ENCODE measurements at regions not wholly inside any gene's neighbourhood (a gene's known extent, or its start where the extent isn't known, plus 50 kb on each side); places are given as distances from the start of the nearest gene placed in this dataset.
A peak's percentile ranks its signal among the peaks of the same experiment; 100 is the strongest.

GRCh38 chr4:12933760-12934221 is 550.3 kb downstream of the RAB28 start (continued):
- TF ChIP-seq SYNCRIP (IDR thresholded peaks at IDR 0.05; ENCODE audit: insufficient read depth, low read depth, low read length) (no peak), TOE1 (CRISPR knock-in tag; IDR thresholded peaks at IDR 0.05) (no peak), TGIF2 (CRISPR knock-in tag; IDR thresholded peaks at IDR 0.05) (no peak), GATAD1 (CRISPR knock-in tag; IDR thresholded peaks at IDR 0.05) (0 out of 2 replicates have a peak, but pooled peaks have one; percentile 11), GTF2F1 (IDR thresholded peaks at IDR 0.05; ENCODE audit: low read length) (no peak), ETV5 (CRISPR knock-in tag; IDR thresholded peaks at IDR 0.05; ENCODE audit: borderline replicate concordance) (peak; percentile 35; the same call in 1 of the 2 replicates), EZH2 (conservative IDR thresholded peaks at IDR 0.05; ENCODE audit: low read depth, low read length) (no peak), ZNF124 (CRISPR knock-in tag; IDR thresholded peaks at IDR 0.05) (peak; percentile 69; the same call in 1 of the 2 replicates), SSRP1 (CRISPR knock-in tag; IDR thresholded peaks at IDR 0.05) (no peak), ZNF143 (CRISPR knock-in tag; IDR thresholded peaks at IDR 0.05) (no peak), ZNF570 (CRISPR knock-in tag; IDR thresholded peaks at IDR 0.05; ENCODE audit: borderline replicate concordance) (no peak), MAFK (conservative IDR thresholded peaks at IDR 0.05 in 1 of 2, IDR thresholded peaks at IDR 0.05 in 1 of 2; ENCODE audit: low read length in 2 of 2) (peak in 1 of 2 experiments; percentile 13; a peak in 1 of 4 replicates), ZNF660 (CRISPR knock-in tag; IDR thresholded peaks at IDR 0.05; ENCODE audit: borderline replicate concordance, low read depth) (no peak), ATF4 (CRISPR knock-in tag; IDR thresholded peaks at IDR 0.05) (peak in 1 of 2 experiments; percentile 52; a peak in 1 of 4 replicates), YEATS4 (CRISPR knock-in tag; IDR thresholded peaks at IDR 0.05; ENCODE audit: borderline replicate concordance) (peak; percentile 55; the same call in 1 of the 2 replicates), DMAP1 (CRISPR knock-in tag; IDR thresholded peaks at IDR 0.05) (no peak), ZNF564 (CRISPR knock-in tag; IDR thresholded peaks at IDR 0.05) (no peak; the same call in 1 of the 2 replicates), ZNF629 (CRISPR knock-in tag; conservative IDR thresholded peaks at IDR 0.05) (peak; percentile 44; the same call in 1 of the 2 replicates), HIVEP1 (CRISPR knock-in tag; IDR thresholded peaks at IDR 0.05) (no peak), ZMYM3 (CRISPR knock-in tag; IDR thresholded peaks at IDR 0.05) (peak; percentile 32; the same call in 1 of the 2 replicates), ZNF484 (CRISPR knock-in tag; IDR thresholded peaks at IDR 0.05; ENCODE audit: borderline replicate concordance, low read depth) (no peak), ZFY (CRISPR knock-in tag; IDR thresholded peaks at IDR 0.05) (0 out of 2 replicates have a peak, but pooled peaks have one; percentile 18), HOXA7 (CRISPR knock-in tag; IDR thresholded peaks at IDR 0.05) (no peak), ZSCAN25 (CRISPR knock-in tag; IDR thresholded peaks at IDR 0.05) (no peak), KLF6 (CRISPR knock-in tag; IDR thresholded peaks at IDR 0.05) (no peak), TRIM24 (CRISPR knock-in tag; IDR thresholded peaks at IDR 0.05) (no peak), HMG20B (CRISPR knock-in tag; conservative IDR thresholded peaks at IDR 0.05) (0 out of 2 replicates have a peak, but pooled peaks have one; percentile 58)
- TF ChIP-seq, protein P1, sequence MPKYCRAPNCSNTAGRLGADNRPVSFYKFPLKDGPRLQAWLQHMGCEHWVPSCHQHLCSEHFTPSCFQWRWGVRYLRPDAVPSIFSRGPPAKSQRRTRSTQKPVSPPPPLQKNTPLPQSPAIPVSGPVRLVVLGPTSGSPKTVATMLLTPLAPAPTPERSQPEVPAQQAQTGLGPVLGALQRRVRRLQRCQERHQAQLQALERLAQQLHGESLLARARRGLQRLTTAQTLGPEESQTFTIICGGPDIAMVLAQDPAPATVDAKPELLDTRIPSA (CRISPR knock-in tag; IDR thresholded peaks at IDR 0.05; ENCODE audit: borderline replicate concordance) = no peak
- TF ChIP-seq, protein P2, sequence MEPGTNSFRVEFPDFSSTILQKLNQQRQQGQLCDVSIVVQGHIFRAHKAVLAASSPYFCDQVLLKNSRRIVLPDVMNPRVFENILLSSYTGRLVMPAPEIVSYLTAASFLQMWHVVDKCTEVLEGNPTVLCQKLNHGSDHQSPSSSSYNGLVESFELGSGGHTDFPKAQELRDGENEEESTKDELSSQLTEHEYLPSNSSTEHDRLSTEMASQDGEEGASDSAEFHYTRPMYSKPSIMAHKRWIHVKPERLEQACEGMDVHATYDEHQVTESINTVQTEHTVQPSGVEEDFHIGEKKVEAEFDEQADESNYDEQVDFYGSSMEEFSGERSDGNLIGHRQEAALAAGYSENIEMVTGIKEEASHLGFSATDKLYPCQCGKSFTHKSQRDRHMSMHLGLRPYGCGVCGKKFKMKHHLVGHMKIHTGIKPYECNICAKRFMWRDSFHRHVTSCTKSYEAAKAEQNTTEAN (CRISPR knock-in tag; conservative IDR thresholded peaks at IDR 0.05) = peak; percentile 68; the same call in 1 of the 2 replicates
- TF ChIP-seq, protein P3, sequence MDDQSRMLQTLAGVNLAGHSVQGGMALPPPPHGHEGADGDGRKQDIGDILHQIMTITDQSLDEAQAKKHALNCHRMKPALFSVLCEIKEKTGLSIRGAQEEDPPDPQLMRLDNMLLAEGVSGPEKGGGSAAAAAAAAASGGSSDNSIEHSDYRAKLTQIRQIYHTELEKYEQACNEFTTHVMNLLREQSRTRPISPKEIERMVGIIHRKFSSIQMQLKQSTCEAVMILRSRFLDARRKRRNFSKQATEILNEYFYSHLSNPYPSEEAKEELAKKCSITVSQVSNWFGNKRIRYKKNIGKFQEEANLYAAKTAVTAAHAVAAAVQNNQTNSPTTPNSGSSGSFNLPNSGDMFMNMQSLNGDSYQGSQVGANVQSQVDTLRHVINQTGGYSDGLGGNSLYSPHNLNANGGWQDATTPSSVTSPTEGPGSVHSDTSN (CRISPR knock-in tag; IDR thresholded peaks at IDR 0.05; ENCODE audit: borderline replicate concordance) = no peak

All from HepG2 (cell line).